GM12891 (cell line): ENCODE measurements at regions not wholly inside any gene's neighbourhood (a gene's known extent, or its start where the extent isn't known, plus 50 kb on each side); places are given as distances from the start of the nearest gene placed in this dataset.

Experiments used
- DNase-seq: peaks from one replicate; pipeline ENCODE4 v3.0.0; 2011; ENCODE audit warnings: low spot score; ENCODE audit not compliant: insufficient read length
- FAIRE-seq: peaks from 2 replicates; lab custom pipeline; 2011; peaks lifted over from hg19 to GRCh38; lab: Jason Lieb, UNC
- PAX5 ChIP-seq: IDR thresholded peaks from 2 replicates; pipeline ENCODE4 v1.6.1; 2011; ENCODE audit warnings: low read length, moderate library complexity, mild to moderate bottlenecking; ENCODE audit not compliant: insufficient read depth, severe bottlenecking
- POLR2A ChIP-seq: IDR thresholded peaks from 2 replicates; pipeline ENCODE4 v1.6.1; 2011; ENCODE audit warnings: low read depth, low read length, control low read depth
- POLR2AphosphoS5 ChIP-seq: IDR thresholded peaks from 2 replicates; pipeline ENCODE4 v1.6.1; 2011; ENCODE audit warnings: low read depth, low read length, control low read depth
- POU2F2 ChIP-seq: IDR thresholded peaks from 2 replicates; pipeline ENCODE4 v1.6.1; 2011; ENCODE audit warnings: low read depth, mild to moderate bottlenecking, control low read depth, low read length, moderate library complexity
- SPI1 ChIP-seq: IDR thresholded peaks from 2 replicates; pipeline ENCODE4 v1.6.1; 2011; ENCODE audit warnings: low read depth, low read length, control low read depth
- TAF1 ChIP-seq: IDR thresholded peaks from 2 replicates; pipeline ENCODE4 v1.6.1; 2011; ENCODE audit warnings: low read depth, low read length, control low read depth

- FAIRE-seq, result no peak
- TF ChIP-seq SPI1 (no peak), POU2F2 (no peak), POLR2AphosphoS5 (no peak), PAX5 (no peak), POLR2A (no peak), TAF1 (no peak)
- DNase-seq, result no peak
Measured at GRCh38 chr1:213657879-213658278, 329.9 kb upstream of the PROX1 start.

- FAIRE-seq (no peak), DNase-seq (no peak)
- no peak for TF ChIP-seq TAF1
- no peak for TF ChIP-seq POLR2A
- no peak for TF ChIP-seq SPI1
- no peak for TF ChIP-seq POU2F2
- TF ChIP-seq PAX5, result no peak
- no peak for TF ChIP-seq POLR2AphosphoS5
Measured at GRCh38 chr1:213658457-213658856, 329.3 kb upstream of the PROX1 start.

GRCh38 chr1:213659580-213660547, 327.9 kb upstream of the PROX1 start:
- no peak for FAIRE-seq
- TF ChIP-seq PAX5, result no peak
- TF ChIP-seq POLR2A, result no peak
- no peak for TF ChIP-seq SPI1
- no peak for TF ChIP-seq POLR2AphosphoS5
- TF ChIP-seq TAF1, result no peak

GRCh38 chr1:213661302-213661701, 326.5 kb upstream of the PROX1 start:
- TF ChIP-seq PAX5 (no peak), POU2F2 (no peak), SPI1 (no peak), TAF1 (no peak), POLR2AphosphoS5 (no peak), POLR2A (no peak)
- DNase-seq (no peak), FAIRE-seq (no peak)

More at GRCh38 chr1:213659580-213660547, 327.9 kb upstream of the PROX1 start:
- DNase-seq, result no peak

- TF ChIP-seq POU2F2, result no peak
- no peak for TF ChIP-seq POLR2A
- no peak for TF ChIP-seq POLR2AphosphoS5
- no peak for TF ChIP-seq PAX5
- TF ChIP-seq SPI1, result no peak
- no peak for TF ChIP-seq TAF1
- FAIRE-seq (no peak), DNase-seq (no peak)
Measured at GRCh38 chr1:213666113-213666512, 321.7 kb upstream of the PROX1 start.

- DNase-seq (no peak), FAIRE-seq (no peak)
- TF ChIP-seq POLR2AphosphoS5 (no peak), POLR2A (no peak), TAF1 (no peak), SPI1 (no peak), PAX5 (no peak), POU2F2 (no peak)
Measured at GRCh38 chr1:213666922-213667321, 320.9 kb upstream of the PROX1 start.

GRCh38 chr1:213669512-213669911, 318.3 kb upstream of the PROX1 start:
- FAIRE-seq (no peak), DNase-seq (no peak)
- TF ChIP-seq POLR2A (no peak), POLR2AphosphoS5 (no peak), TAF1 (no peak), SPI1 (no peak), PAX5 (no peak), POU2F2 (no peak)

- FAIRE-seq (no peak), DNase-seq (no peak)
- TF ChIP-seq POLR2A (no peak), TAF1 (no peak), POLR2AphosphoS5 (no peak), POU2F2 (no peak), PAX5 (no peak), SPI1 (no peak)
Measured at GRCh38 chr1:213669964-213670691, 317.6 kb upstream of the PROX1 start.

GRCh38 chr1:213670692-213671023, 317.1 kb upstream of the PROX1 start:
- TF ChIP-seq TAF1, result no peak
- TF ChIP-seq SPI1, result no peak
- no peak for TF ChIP-seq POLR2A
- TF ChIP-seq POU2F2, result no peak
- no peak for TF ChIP-seq PAX5
- no peak for TF ChIP-seq POLR2AphosphoS5
- DNase-seq, result no peak
- no peak for FAIRE-seq
